Activated CD8-positive, alpha-beta memory T cell treated with anti-CD3 and anti-CD28 coated beads for 48 hours (primary cell): ENCODE measurements at regions not wholly inside any gene's neighbourhood (a gene's known extent, or its start where the extent isn't known, plus 50 kb on each side); places are given as distances from the start of the nearest gene placed in this dataset.
"Not testable (repeated sequence)": the region's sequence is repeated elsewhere in the genome, so short reads cannot be mapped to it uniquely, and the experiment has no call there.

ENCODE experiments used
- DNase-seq, 3 experiments: peaks; one replicate each; pipeline ENCODE4 v3.0.0-alpha.2; 2020; ENCODE audit warnings: low read depth in 2 of 3, low spot score in 2 of 3

GRCh38 chr3:8343058-8343457 is 158.6 kb upstream of the LMCD1 start:
- no peak for DNase-seq

GRCh38 chr3:8345398-8345797 is 156.2 kb upstream of the LMCD1 start:
- no peak for DNase-seq

DNA sequence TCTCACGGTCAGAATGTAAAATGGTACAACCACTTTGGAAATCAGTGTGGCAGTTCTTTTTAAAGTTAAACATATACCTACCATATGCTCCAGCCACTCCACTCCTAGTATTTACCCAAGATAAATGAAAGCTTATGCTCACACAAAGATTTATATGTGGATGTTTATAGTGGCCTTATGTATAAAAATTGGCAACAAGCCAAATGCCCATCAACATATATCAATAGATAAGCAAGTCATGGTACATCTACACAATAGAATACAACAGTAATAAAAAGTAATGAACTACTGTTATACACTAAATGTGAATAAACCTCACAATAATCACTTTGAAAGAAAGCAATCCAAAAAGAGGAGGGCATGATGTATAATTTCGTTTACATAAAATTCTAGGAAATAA is 153.5 kb upstream of the LMCD1 start:
- no peak for DNase-seq

DNA sequence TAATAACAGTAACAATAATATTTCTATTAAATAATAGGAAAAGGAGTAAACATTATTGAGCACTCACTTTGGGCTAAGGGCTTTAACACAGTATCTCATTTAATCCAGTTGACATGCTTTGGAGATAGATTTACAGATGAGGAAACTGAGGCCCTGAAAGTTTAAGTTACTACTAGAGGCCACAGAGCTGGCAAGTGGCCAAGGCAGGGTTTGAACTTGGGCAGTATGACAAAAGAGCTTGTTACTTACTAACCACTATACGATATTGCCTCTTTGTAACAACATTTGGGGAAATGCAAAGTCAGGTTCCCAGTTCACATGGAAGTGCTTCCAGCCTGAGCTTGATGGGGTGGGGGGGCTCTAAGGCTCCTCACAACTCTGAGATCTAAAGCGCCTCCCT is 149.1 kb upstream of the LMCD1 start:
- no peak for DNase-seq

DNA sequence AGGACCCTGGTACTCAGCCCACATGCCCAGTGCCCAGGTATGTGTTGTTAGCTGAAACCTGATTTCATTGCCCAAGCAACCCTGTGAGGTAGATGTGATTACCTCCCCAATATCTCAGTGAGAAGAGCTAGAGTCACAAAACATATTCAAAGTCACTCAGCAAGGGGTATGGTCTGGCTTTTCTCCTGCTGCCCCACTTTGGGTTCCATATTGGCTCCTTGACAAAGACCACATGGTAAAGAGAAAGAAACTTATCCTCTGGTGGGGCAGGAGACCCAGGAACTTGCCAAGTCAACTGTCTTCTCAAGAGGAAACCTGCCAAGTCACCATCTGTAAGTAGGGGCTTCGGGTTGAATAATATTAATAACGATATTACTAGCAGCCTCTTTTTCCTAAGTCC is 148.3 kb upstream of the LMCD1 start:
- DNase-seq = no peak

DNA sequence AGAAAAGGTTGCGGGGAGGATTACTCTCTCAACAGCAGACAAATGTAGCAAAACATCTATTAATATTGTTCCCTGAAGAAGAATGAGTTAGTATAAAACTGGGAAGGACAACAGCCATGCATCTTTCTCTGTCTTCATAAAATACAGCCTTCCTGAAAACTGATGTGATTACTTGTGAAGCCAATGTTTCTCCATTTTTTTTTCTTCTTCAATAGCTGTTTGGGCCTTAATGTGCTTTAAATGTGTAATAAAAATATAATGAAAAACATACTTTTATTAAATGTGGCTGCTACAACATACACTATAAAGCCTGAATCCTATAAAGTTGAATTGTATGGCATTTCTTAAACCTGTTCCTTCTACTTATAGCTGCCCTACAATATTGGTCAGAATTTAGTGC is 146.3 kb upstream of the LMCD1 start:
- DNase-seq = no peak

DNA sequence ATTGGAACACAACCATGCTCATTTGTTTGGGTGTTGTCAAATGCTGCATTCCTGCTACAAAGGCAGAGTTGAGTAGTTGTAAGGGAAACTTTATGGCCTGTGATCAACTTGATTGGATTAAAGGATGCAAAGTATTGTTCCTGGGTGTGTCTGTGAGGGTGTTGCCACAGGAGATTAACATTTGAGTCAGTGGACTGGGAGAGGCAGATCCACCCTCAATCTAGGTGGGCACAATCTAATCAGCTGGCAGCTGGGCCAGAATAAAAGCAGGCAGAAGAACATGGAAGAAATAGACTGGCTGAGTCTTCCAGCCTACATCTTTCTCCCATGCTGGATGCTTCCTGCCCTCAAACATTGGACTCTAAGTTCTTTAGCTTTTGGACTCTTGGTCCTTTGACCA is 145.6 kb upstream of the LMCD1 start:
- DNase-seq = not testable (repeated sequence)

DNA sequence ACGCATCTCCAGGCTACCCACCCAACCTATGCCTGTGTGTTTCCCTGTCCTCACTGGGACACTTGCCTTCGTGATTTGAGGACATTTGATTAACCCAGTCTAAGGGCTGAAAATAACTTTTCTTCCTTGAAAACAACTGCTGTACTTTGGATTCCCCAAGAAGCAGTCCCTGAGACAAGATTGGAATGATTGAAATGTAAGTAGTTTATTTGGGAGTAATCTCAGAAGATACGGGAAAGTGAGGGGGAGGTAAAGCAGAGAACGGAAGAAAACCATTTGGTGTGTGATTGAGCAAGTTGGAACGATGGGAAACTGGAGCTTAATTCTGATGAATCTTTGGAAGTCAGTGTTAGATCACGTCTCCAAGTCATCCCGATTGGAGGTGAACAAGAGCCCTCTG is 143.8 kb upstream of the LMCD1 start:
- no peak for DNase-seq

GRCh38 chr3:8359133-8359532 is 142.5 kb upstream of the LMCD1 start:
- DNase-seq = no peak

DNA sequence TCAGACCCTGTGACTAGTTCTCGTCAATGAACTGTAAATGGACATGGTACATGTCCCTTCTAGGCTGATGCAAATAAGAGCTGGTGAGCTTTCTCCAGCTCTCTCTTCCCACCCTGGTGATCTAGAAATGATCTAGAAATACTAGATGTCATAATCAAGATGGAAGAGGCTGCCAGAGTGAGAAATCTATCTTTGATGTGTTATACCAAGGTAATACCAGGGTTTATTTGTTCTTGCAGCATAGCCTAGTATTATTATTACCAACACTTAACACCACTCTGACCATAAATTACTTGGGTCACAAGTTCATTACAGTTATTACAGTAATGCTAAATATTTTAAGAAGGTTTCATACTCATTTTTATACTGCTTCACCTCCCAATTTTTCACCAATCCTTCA is 138.4 kb upstream of the LMCD1 start:
- no peak for DNase-seq

- DNase-seq = no peak
Measured at GRCh38 chr3:8365541-8365940, 136.1 kb upstream of the LMCD1 start.

DNA sequence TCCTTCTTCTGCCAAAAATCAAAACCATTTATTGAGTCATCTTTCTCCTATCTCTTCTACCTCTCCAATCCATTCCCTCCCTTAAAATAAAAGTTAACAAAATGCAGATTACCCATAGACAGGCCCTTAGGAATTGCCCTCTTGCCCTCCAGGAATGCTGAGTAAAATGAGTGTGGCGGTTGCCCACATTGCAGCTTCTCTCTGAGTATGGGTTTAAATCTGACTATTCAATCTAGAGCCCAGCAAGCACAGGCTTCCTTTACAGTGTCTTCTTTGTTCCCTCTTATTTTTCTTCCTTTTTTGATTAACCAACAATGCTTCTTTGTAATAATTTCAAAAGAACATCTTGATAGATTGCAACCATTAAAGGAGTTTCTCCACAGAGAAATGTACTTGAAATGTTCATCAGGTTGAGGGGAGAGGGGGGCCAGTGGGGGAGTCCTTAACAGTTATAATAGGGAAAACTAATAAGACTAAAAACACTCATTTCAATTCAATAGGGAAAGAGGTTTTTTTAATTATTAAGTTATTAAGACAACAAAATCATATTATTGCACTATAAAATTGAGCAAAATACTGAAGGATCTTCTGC is 135.3 kb upstream of the LMCD1 start:
- DNase-seq = no peak

DNA sequence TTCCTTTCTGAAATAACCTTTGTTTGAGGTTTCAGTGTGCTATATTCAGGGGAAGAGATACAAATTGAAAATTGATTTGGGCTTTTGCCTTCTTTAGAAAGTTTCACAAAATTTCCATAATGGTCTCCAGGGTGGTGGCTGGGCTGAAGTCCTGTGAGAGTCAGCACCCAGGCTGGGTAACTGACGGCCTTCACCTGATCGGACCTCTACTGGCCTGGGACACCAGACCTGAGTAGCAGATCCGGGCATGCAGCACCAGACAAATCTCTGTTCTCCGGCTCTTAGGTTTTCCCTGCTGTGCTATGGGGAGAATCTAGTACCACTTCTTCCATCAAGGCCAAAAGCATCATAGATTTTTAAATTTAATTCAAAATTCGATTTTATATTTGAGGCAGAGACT is 133.0 kb upstream of the LMCD1 start:
- DNase-seq = no peak

DNA sequence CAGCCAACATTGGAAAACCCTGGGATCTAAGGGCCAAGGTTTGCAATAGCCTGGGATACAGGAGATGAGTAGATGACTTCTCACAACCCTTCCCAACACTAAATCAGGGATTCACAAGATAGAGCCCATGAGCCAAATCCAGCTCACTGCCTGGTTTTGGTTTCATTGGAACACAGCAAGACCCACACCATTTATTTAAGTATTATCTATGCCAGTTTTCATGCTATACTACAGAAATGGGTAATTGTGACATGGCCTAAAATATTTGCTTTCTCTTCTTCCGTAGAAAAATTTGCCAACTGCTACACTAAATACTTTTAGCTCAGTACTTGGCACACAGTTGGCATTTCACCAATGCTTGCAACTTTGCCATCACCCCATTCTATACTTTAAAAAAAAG is 132.0 kb upstream of the LMCD1 start:
- DNase-seq = no peak

- DNase-seq = no peak
Measured at GRCh38 chr3:8371085-8371551, 130.5 kb upstream of the LMCD1 start.

GRCh38 chr3:8371960-8372463 is 129.6 kb upstream of the LMCD1 start:
- DNase-seq = no peak

GRCh38 chr3:8380904-8381704 is 120.5 kb upstream of the LMCD1 start:
- DNase-seq = no peak

DNA sequence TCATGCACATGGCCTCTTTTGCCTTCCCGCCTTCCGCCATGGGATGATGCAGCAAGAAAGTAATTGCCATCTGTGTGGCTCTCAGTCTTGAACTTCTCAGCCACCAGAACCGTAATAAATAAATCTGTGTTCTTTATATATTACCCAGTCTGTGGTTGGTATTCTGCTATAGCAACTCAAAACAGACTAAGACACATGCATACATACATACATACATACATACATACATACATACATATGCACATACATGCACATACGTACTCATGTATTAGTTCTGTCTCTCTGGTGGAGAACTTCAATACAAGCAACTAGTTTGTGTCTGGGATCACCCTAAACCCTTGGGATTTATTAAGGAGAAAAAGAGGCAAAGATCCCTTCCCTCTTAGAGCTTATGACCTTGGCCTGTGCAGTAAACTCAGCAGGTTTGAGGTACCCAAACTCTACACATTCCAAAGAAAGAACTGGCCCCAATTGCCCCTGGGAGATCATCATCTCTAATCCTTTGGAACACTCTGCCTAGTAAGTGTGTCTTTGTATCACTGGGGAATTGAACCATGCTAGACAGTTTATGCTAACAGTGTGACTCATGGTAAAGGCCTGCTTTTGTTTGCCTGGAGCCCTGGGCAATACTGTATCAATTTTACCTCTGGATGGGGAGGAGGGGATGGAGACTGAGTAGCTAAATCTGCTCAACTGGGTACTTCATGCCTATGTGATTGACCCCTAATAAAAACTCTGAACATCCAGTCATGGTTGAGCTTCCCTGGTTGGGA is 115.6 kb upstream of the LMCD1 start:
- DNase-seq = no peak

GRCh38 chr3:8387571-8387970 is 114.1 kb upstream of the LMCD1 start:
- no peak for DNase-seq

- DNase-seq = no peak
Measured at GRCh38 chr3:8399686-8400085, 101.9 kb upstream of the LMCD1 start.

DNA sequence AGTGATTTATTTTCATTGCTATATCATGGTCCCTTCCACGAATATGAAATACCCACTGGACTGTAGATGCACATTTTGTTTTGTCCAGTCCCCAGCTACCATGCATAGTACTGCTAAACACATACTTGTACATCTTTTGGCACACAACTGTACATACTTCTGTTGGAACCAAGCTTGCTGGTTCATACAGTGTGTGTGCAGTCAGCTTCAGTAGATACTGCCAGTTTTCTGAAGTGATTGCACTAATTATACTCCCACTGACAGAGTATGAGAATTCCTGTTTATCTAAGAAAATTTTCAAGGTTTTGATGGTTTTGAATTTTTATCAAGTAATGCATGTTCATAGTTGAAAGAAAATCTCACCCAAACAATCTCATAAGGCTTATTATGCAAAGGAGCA is 100.7 kb upstream of the LMCD1 start:
- no peak for DNase-seq

- DNase-seq = no peak
Measured at GRCh38 chr3:8403996-8404395, 97.6 kb upstream of the LMCD1 start.
